ENCODE measurements at regions not wholly inside any gene's neighbourhood (a gene's known extent, or its start where the extent isn't known, plus 50 kb on each side); places are given as distances from the start of the nearest gene placed in this dataset.

DNA sequence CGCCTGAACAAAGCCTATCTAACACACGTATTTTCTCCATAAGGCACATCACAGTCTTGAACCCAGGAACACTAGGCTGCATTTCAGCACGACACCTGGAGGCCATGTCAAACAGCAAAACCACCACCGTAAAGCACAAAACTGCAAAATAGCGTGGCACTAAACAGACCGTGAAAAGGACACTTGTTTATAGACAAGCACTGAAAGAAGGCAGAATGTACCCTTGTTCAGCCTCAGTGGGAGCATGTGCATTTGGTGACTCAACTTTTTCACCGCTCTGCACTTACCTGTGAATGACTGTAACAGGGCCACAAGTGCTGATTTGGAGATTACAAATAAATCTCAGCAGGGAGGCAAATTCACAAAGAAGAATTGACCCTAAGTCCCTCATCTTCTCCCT, 80.8 kb downstream of the ISG20 start:
- Histone ChIP-seq H2BK15ac (ENCODE audit: low read depth, poor library complexity, severe bottlenecking) (no peak overlapping the region), H3K4ac (ENCODE audit: low read depth in 1 of 2, low read length in 2 of 2) (no peak overlapping the region), H3K9ac (ENCODE audit: low read length) (no peak overlapping the region), H2BK5ac (ENCODE audit: low read depth, low read length, poor library complexity, severe bottlenecking) (no peak overlapping the region), H3K4me3 (ENCODE audit: insufficient read depth in 1 of 2, low read depth in 1 of 2, low read length in 2 of 2) (no peak overlapping the region), H3K9me3 (ENCODE audit: control insufficient read depth, low read length) (no peaks in the 10 kb centered on the region), H3K4me1 (ENCODE audit: control insufficient read depth, insufficient read depth, low read depth, low read length) (no peaks in the 10 kb centered on the region), H2AFZ (ENCODE audit: low read depth, low read length) (no peak overlapping the region), H3K36me3 (ENCODE audit: control insufficient read depth in 1 of 2, insufficient read depth in 2 of 2, low read depth in 1 of 2, low read length in 2 of 2) (no peaks in the 10 kb centered on the region), H3K18ac (ENCODE audit: low read depth in 1 of 2, low read length in 2 of 2) (no peak overlapping the region), H3K27ac (ENCODE audit: low read length, poor library complexity, severe bottlenecking) (no peak overlapping the region), H3K14ac (ENCODE audit: low read length in 2 of 2) (no peak overlapping the region), H4K91ac (ENCODE audit: low read length) (no peak overlapping the region), H2BK120ac (ENCODE audit: low read depth, low read length) (no peak overlapping the region), H4K8ac (ENCODE audit: low read length) (no peak overlapping the region), H2AK5ac (ENCODE audit: low read length, severe bottlenecking) (no peak overlapping the region), H3K4me2 (ENCODE audit: low read length, poor library complexity, severe bottlenecking) (no peak overlapping the region), H3K79me1 (replicated peaks; ENCODE audit: low read length, poor library complexity, severe bottlenecking) (no peaks in the 10 kb centered on the region), H2BK12ac (ENCODE audit: low read length in 2 of 2) (no peak overlapping the region), H3K23ac (ENCODE audit: low read length in 2 of 2) (no peak overlapping the region), H3K27me3 (ENCODE audit: control insufficient read depth in 1 of 2, insufficient read depth in 1 of 2, low read length in 2 of 2) (peaks cover 9 to 75% of the 10 kb centered on the region in 2 experiments)
- WGBS: 83% methylated on average over 7 of the region's 7 CpGs
- DNase-seq: no peak

DNA sequence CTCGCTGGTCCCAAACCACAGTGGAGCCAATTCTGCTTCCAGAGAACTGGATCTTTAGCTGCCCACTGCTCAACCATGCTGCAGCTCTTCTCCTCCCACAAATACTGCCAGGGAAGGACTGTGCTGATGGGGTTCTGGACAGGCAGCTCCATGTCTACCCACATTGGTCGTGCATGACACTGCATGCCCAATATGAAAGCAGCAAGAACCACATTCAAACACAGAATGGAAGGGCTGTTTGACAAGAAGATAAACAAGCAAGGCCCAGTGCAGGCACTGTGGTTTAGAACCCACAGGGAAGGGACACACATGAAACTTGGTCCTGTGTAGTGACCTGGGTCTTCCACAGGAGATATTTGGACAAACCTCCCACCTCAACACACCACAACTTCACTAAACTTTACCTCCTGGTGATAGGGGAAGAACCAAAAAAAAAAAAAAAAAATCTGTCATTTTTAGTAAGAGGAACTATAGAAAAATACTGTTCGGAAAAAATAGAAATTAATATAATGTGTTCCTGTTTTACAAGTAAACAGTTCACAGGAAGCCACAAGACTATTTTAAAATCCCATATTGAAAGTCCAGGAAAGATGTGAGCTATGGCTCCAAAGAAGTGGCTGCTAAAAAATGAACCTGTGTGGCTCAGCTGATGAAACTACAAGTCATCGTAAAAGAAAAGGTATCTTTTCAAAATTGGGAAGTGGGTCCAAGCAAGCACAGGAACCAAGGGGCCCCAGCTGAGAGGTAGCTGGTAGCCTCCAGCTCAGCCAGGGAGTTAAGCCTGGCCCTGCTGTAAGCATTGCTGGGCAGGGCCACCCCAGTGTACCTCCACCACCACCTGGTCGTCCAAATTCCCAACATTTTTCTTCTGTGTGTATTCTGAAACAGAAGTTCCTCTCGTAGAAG, 77.7 kb upstream of the ACAN start:
- no peak overlapping the region for H2AFZ ChIP-seq (ENCODE audit: low read depth, low read length)
- no peak overlapping the region for H3K4me2 ChIP-seq (ENCODE audit: low read length, poor library complexity, severe bottlenecking)
- H4K91ac ChIP-seq (ENCODE audit: low read length): no peak overlapping the region
- no peak overlapping the region for H2BK5ac ChIP-seq (ENCODE audit: low read depth, low read length, poor library complexity, severe bottlenecking)
- no peak overlapping the region for H2AK5ac ChIP-seq (ENCODE audit: low read length, severe bottlenecking)
- H3K79me1 ChIP-seq (replicated peaks; ENCODE audit: low read length, poor library complexity, severe bottlenecking): no peaks in the 10 kb centered on the region
- no peaks in the 10 kb centered on the region for H3K9me3 ChIP-seq (ENCODE audit: control insufficient read depth, low read length)
- H3K27me3 ChIP-seq (ENCODE audit: control insufficient read depth in 1 of 2, insufficient read depth in 1 of 2, low read length in 2 of 2): peaks cover 5 to 64% of the 10 kb centered on the region in 2 experiments
- no peaks in the 10 kb centered on the region for H3K36me3 ChIP-seq (ENCODE audit: control insufficient read depth in 1 of 2, insufficient read depth in 2 of 2, low read depth in 1 of 2, low read length in 2 of 2)
- H3K4me1 ChIP-seq (ENCODE audit: control insufficient read depth, insufficient read depth, low read depth, low read length): no peaks in the 10 kb centered on the region
- no peak overlapping the region for H3K4me3 ChIP-seq (ENCODE audit: insufficient read depth in 1 of 2, low read depth in 1 of 2, low read length in 2 of 2)
- no peak overlapping the region for H3K23ac ChIP-seq (ENCODE audit: low read length in 2 of 2)
- H3K4ac ChIP-seq (ENCODE audit: low read depth in 1 of 2, low read length in 2 of 2): no peak overlapping the region
- DNase-seq: no peak
- H3K9ac ChIP-seq (ENCODE audit: low read length): no peak overlapping the region
- 70% methylated on average over 5 of the region's 6 CpGs for WGBS
- no peak overlapping the region for H3K18ac ChIP-seq (ENCODE audit: low read depth in 1 of 2, low read length in 2 of 2)
- H2BK120ac ChIP-seq (ENCODE audit: low read depth, low read length): no peak overlapping the region
- H3K27ac ChIP-seq (ENCODE audit: low read length, poor library complexity, severe bottlenecking): no peak overlapping the region
- no peak overlapping the region for H3K14ac ChIP-seq (ENCODE audit: low read length in 2 of 2)
- H2BK15ac ChIP-seq (ENCODE audit: low read depth, poor library complexity, severe bottlenecking): no peak overlapping the region
- H4K8ac ChIP-seq (ENCODE audit: low read length): no peak overlapping the region
- H2BK12ac ChIP-seq (ENCODE audit: low read length in 2 of 2): no peak overlapping the region

DNA sequence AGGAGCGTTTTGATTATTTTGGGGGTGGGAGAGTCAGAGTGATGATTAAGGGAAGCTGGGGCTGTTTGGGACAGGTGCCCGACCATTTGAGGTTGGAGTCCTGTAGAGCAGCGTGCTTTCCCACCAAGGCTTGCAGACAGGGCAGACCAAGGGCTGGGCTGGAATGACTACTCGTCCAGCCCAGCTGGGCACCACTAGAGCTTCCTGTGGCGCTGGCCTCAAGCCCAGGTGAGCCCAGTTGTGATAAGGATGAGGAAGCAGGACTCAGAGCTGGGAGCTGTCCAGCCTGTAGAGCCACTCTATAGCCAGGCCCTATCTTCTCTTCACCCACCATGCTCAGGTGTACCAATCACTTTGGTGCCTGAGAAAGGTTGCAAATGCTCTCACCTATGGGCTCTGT, 75.8 kb upstream of the ACAN start:
- Histone ChIP-seq H2BK15ac (ENCODE audit: low read depth, poor library complexity, severe bottlenecking) (no peak overlapping the region), H3K79me1 (replicated peaks; ENCODE audit: low read length, poor library complexity, severe bottlenecking) (no peaks in the 10 kb centered on the region), H2AK5ac (ENCODE audit: low read length, severe bottlenecking) (no peak overlapping the region), H2BK120ac (ENCODE audit: low read depth, low read length) (no peak overlapping the region), H3K9ac (ENCODE audit: low read length) (no peak overlapping the region), H3K27ac (ENCODE audit: low read length, poor library complexity, severe bottlenecking) (no peak overlapping the region), H3K23ac (ENCODE audit: low read length in 2 of 2) (no peak overlapping the region), H4K8ac (ENCODE audit: low read length) (no peak overlapping the region), H3K18ac (ENCODE audit: low read depth in 1 of 2, low read length in 2 of 2) (no peak overlapping the region), H3K4me3 (ENCODE audit: insufficient read depth in 1 of 2, low read depth in 1 of 2, low read length in 2 of 2) (no peak overlapping the region), H2BK12ac (ENCODE audit: low read length in 2 of 2) (no peak overlapping the region), H3K27me3 (ENCODE audit: control insufficient read depth in 1 of 2, insufficient read depth in 1 of 2, low read length in 2 of 2) (peaks cover 0 to 51% of the 10 kb centered on the region in 2 experiments), H3K4me1 (ENCODE audit: control insufficient read depth, insufficient read depth, low read depth, low read length) (no peaks in the 10 kb centered on the region), H3K36me3 (ENCODE audit: control insufficient read depth in 1 of 2, insufficient read depth in 2 of 2, low read depth in 1 of 2, low read length in 2 of 2) (no peaks in the 10 kb centered on the region), H3K9me3 (ENCODE audit: control insufficient read depth, low read length) (no peaks in the 10 kb centered on the region), H3K4ac (ENCODE audit: low read depth in 1 of 2, low read length in 2 of 2) (no peak overlapping the region), H3K4me2 (ENCODE audit: low read length, poor library complexity, severe bottlenecking) (no peak overlapping the region), H2BK5ac (ENCODE audit: low read depth, low read length, poor library complexity, severe bottlenecking) (no peak overlapping the region), H2AFZ (ENCODE audit: low read depth, low read length) (no peak overlapping the region), H4K91ac (ENCODE audit: low read length) (no peak overlapping the region), H3K14ac (ENCODE audit: low read length in 2 of 2) (no peak overlapping the region)
- DNase-seq: no peak
- WGBS: 57% methylated on average over 5 of the region's 5 CpGs

DNA sequence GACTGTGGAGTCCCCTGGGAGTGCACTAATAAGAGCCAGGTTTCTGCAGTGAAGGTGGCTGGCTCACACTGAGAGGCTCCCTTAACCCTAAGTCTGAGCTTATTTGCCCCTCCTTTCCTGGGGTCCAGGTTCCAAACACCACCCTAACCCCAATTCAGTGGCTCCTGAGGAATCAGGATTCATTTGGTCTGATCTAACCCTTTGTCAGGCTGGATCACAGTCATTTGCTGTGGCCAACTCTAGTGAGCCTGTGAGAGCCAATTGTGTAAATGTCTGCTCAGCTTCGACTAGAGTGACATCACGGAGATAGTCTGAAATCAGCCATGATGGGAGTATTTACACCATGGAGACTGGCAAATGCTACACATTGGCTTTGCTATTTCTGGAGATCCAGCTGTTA, 73.7 kb upstream of the ACAN start:
- WGBS: 55% methylated on average over 2 of the region's 2 CpGs
- H3K4ac ChIP-seq (ENCODE audit: low read depth in 1 of 2, low read length in 2 of 2): no peak overlapping the region
- H3K9ac ChIP-seq (ENCODE audit: low read length): no peak overlapping the region
- no peak for DNase-seq
- H2BK5ac ChIP-seq (ENCODE audit: low read depth, low read length, poor library complexity, severe bottlenecking): no peak overlapping the region
- H3K4me1 ChIP-seq (ENCODE audit: control insufficient read depth, insufficient read depth, low read depth, low read length): no peaks in the 10 kb centered on the region
- no peak overlapping the region for H3K23ac ChIP-seq (ENCODE audit: low read length in 2 of 2)
- H3K4me3 ChIP-seq (ENCODE audit: insufficient read depth in 1 of 2, low read depth in 1 of 2, low read length in 2 of 2): no peak overlapping the region
- peaks cover 3% of the 10 kb centered on the region for H3K9me3 ChIP-seq (ENCODE audit: control insufficient read depth, low read length)
- H3K4me2 ChIP-seq (ENCODE audit: low read length, poor library complexity, severe bottlenecking): no peak overlapping the region
- no peak overlapping the region for H2BK12ac ChIP-seq (ENCODE audit: low read length in 2 of 2)
- no peaks in the 10 kb centered on the region for H3K36me3 ChIP-seq (ENCODE audit: control insufficient read depth in 1 of 2, insufficient read depth in 2 of 2, low read depth in 1 of 2, low read length in 2 of 2)
- H3K27me3 ChIP-seq (ENCODE audit: control insufficient read depth in 1 of 2, insufficient read depth in 1 of 2, low read length in 2 of 2): peaks cover 0 to 51% of the 10 kb centered on the region in 2 experiments
- no peak overlapping the region for H3K18ac ChIP-seq (ENCODE audit: low read depth in 1 of 2, low read length in 2 of 2)
- no peak overlapping the region for H2AFZ ChIP-seq (ENCODE audit: low read depth, low read length)
- H2BK15ac ChIP-seq (ENCODE audit: low read depth, poor library complexity, severe bottlenecking): no peak overlapping the region
- H4K8ac ChIP-seq (ENCODE audit: low read length): no peak overlapping the region
- no peak overlapping the region for H2BK120ac ChIP-seq (ENCODE audit: low read depth, low read length)
- H4K91ac ChIP-seq (ENCODE audit: low read length): no peak overlapping the region
- H3K79me1 ChIP-seq (replicated peaks; ENCODE audit: low read length, poor library complexity, severe bottlenecking): no peaks in the 10 kb centered on the region
- no peak overlapping the region for H3K14ac ChIP-seq (ENCODE audit: low read length in 2 of 2)
- H3K27ac ChIP-seq (ENCODE audit: low read length, poor library complexity, severe bottlenecking): no peak overlapping the region
- H2AK5ac ChIP-seq (ENCODE audit: low read length, severe bottlenecking): no peak overlapping the region
